MM.1S (cell line): ENCODE measurements at regions not wholly inside any gene's neighbourhood (a gene's known extent, or its start where the extent isn't known, plus 50 kb on each side); places are given as distances from the start of the nearest gene placed in this dataset.
"Not testable (repeated sequence)": the region's sequence is repeated elsewhere in the genome, so short reads cannot be mapped to it uniquely, and the experiment has no call there.

Experiments
- DNase-seq: peaks from one replicate; pipeline ENCODE4 v3.0.0-alpha.2; 2015
- H2AFZ ChIP-seq: fragments of 300-600 bp; sonication (generic); 2 replicates; pipeline ENCODE4 v1.6.0; 2016; ENCODE audit warnings: antibody characterized with exemption, low read length
- H3F3A ChIP-seq: fragments of 300-600 bp; sonication (generic); 2 replicates; pipeline ENCODE4 v1.6.1; 2016; ENCODE audit warnings: mild to moderate bottlenecking, antibody characterized with exemption, low read length, moderate library complexity, mixed read lengths; ENCODE audit not compliant: insufficient read depth
- H3K27ac ChIP-seq: fragments of 300-600 bp; sonication (generic); 2 replicates; pipeline ENCODE4 v1.5.1; 2016; ENCODE audit warnings: mild to moderate bottlenecking, low read length
- H3K27me3 ChIP-seq: fragments of 300-600 bp; sonication (generic); replicated peaks from 2 replicates; pipeline ENCODE4 v1.6.0; 2016; ENCODE audit warnings: low read length; ENCODE audit not compliant: insufficient read depth
- H3K36me3 ChIP-seq: fragments of 300-600 bp; sonication (generic); replicated peaks from 2 replicates; pipeline ENCODE4 v1.6.1; 2016; ENCODE audit warnings: mild to moderate bottlenecking, low read length, mixed read lengths; ENCODE audit not compliant: insufficient read depth
- H3K4me1 ChIP-seq: fragments of 300-600 bp; sonication (generic); 2 replicates; pipeline ENCODE4 v1.6.1; 2016; ENCODE audit warnings: low read length, mixed read lengths
- H3K4me2 ChIP-seq: fragments of 300-600 bp; sonication (generic); 2 replicates; pipeline ENCODE4 v1.6.0; 2016; ENCODE audit warnings: low read depth, low read length
- H3K4me3 ChIP-seq: fragments of 300-600 bp; sonication (generic); 2 replicates; pipeline ENCODE4 v1.5.1; 2016; ENCODE audit warnings: low read length, mixed read lengths
- H3K79me2 ChIP-seq: fragments of 300-600 bp; sonication (generic); 2 replicates; pipeline ENCODE4 v1.6.1; 2016; ENCODE audit warnings: mixed run types, low read length, mixed read lengths
- H3K9ac ChIP-seq: fragments of 300-600 bp; sonication (generic); 2 replicates; pipeline ENCODE4 v1.6.1; 2016; ENCODE audit warnings: low read length, mixed read lengths
- H3K9me2 ChIP-seq: fragments of 300-600 bp; sonication (generic); replicated peaks from 2 replicates; pipeline ENCODE4 v1.6.1; 2016; ENCODE audit warnings: mild to moderate bottlenecking, low read length, mixed read lengths; ENCODE audit not compliant: insufficient read depth
- H3K9me3 ChIP-seq: fragments of 300-600 bp; sonication (generic); replicated peaks from 2 replicates; pipeline ENCODE4 v1.6.1; 2016; ENCODE audit warnings: mild to moderate bottlenecking, low read length, mixed read lengths; ENCODE audit not compliant: insufficient read depth
- H4K20me1 ChIP-seq: fragments of 300-600 bp; sonication (generic); 2 replicates; pipeline ENCODE4 v1.6.1; 2016; ENCODE audit warnings: mild to moderate bottlenecking, low read length, moderate library complexity, mixed read lengths; ENCODE audit not compliant: insufficient read depth
- EZH2 ChIP-seq: fragments of 300-600 bp; sonication (generic); optimal IDR thresholded peaks from 2 replicates; pipeline ENCODE3; 2017; ENCODE audit warnings: low read depth, mild to moderate bottlenecking, antibody characterized with exemption, low read length, mixed read lengths
- EZH2phosphoT487 ChIP-seq: fragments of 300-600 bp; sonication (generic); IDR thresholded peaks from 2 replicates; pipeline ENCODE4 v1.6.1; 2018; ENCODE audit warnings: antibody characterized with exemption, low read length
- TF ChIP-seq, protein P1 (sequence below): fragments of 300-600 bp; sonication (generic); IDR thresholded peaks from 2 replicates; pipeline ENCODE4 v1.5.1; 2016; ENCODE audit warnings: antibody characterized with exemption, low read length, mixed read lengths

DNA sequence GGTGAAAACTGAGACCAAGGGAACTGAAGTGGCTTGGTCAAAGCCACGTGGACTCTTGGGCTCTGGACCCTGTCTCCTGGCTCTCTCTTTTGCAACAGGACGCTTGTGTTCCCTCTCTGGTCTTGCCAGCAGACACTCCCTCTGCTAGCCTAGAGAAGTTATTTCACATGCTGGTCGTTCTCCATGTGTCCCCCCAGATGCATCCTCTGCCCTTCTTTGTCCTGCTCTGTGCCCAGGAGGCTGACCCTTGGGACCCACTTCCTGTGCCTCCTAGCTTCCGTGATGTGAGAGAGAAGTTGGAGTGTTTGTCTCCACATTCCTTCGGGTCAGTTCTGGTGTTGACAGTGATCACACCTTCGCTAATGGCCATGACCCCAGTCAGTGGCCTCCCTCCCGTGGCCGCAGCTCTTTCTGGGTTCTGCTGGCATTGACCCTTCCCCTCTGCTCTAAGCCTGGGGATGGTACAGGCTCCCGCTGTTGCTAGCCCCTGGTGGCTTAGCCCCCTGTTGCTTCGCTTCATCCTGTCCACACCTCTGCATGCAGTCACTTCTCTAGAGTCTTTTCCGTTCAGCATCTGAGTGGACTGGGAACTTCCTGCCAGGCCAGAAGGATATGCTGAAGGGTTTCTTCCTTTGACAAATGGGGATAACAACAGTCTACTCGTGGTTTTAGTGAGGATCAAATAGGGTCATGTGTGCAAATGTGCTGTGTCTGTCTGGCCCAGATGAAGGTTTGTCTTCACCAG, 70.1 kb upstream of the BMP2 start:
- Histone ChIP-seq H3K4me2 (no peak overlapping the region), H3K27me3 (no peaks in the 10 kb centered on the region), H2AFZ (no peak overlapping the region), H3K9ac (no peak overlapping the region), H4K20me1 (no peaks in the 10 kb centered on the region), H3K4me3 (no peak overlapping the region), H3K4me1 (0 out of 2 replicates have a peak, but pooled peaks cover 3% of the 10 kb centered on the region), H3K9me2 (no peaks in the 10 kb centered on the region), H3K79me2 (no peaks in the 10 kb centered on the region), H3K27ac (no peak overlapping the region), H3K36me3 (no peaks in the 10 kb centered on the region), H3K9me3 (no peaks in the 10 kb centered on the region), H3F3A (no peaks in the 10 kb centered on the region)
- no peak for TF ChIP-seq EZH2phosphoT487
- no peak for DNase-seq

DNA sequence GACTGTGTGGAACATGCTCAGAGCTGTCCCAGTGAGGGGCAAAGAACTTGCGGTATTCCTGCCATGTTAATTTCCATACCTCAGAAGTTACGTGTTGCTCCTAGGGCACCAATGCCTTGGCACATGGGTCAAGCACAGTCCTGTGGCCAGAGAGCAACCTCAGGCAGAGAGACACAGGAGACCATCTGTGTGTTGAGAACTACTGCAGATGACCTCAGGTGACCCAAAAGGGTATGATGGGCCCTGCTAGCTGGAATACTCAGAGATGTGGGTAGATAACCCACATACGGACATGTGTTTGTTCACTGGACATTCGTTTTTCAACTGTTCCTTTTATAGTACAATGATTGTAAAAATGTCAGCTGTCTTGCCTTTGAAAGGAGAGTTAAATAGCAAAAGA, 71.5 kb upstream of the BMP2 start:
- Histone ChIP-seq H3K9ac (no peak overlapping the region), H3K36me3 (no peaks in the 10 kb centered on the region), H3K4me3 (no peak overlapping the region), H3K4me1 (0 out of 2 replicates have a peak, but pooled peaks cover 3% of the 10 kb centered on the region), H3K27me3 (no peaks in the 10 kb centered on the region), H3F3A (no peaks in the 10 kb centered on the region), H3K27ac (no peak overlapping the region), H3K9me3 (no peaks in the 10 kb centered on the region), H3K79me2 (no peaks in the 10 kb centered on the region), H3K4me2 (no peak overlapping the region), H4K20me1 (no peaks in the 10 kb centered on the region), H3K9me2 (no peaks in the 10 kb centered on the region), H2AFZ (no peak overlapping the region)
- TF ChIP-seq EZH2 = no peak
- TF ChIP-seq EZH2phosphoT487 = no peak
- TF ChIP-seq, protein P1, sequence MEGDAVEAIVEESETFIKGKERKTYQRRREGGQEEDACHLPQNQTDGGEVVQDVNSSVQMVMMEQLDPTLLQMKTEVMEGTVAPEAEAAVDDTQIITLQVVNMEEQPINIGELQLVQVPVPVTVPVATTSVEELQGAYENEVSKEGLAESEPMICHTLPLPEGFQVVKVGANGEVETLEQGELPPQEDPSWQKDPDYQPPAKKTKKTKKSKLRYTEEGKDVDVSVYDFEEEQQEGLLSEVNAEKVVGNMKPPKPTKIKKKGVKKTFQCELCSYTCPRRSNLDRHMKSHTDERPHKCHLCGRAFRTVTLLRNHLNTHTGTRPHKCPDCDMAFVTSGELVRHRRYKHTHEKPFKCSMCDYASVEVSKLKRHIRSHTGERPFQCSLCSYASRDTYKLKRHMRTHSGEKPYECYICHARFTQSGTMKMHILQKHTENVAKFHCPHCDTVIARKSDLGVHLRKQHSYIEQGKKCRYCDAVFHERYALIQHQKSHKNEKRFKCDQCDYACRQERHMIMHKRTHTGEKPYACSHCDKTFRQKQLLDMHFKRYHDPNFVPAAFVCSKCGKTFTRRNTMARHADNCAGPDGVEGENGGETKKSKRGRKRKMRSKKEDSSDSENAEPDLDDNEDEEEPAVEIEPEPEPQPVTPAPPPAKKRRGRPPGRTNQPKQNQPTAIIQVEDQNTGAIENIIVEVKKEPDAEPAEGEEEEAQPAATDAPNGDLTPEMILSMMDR = no peak
- DNase-seq = no peak

- H3K4me3 ChIP-seq, H3K4me1 ChIP-seq, H3K4me2 ChIP-seq, H3K79me2 ChIP-seq, H3K9ac ChIP-seq, H2AFZ ChIP-seq, H4K20me1 ChIP-seq, H3K27ac ChIP-seq, DNase-seq, H3K9me2 ChIP-seq, H3F3A ChIP-seq, H3K36me3 ChIP-seq, H3K27me3 ChIP-seq, H3K9me3 ChIP-seq: not testable (repeated sequence)
Measured at GRCh38 chr20:6693808-6694198, 73.7 kb upstream of the BMP2 start.

- Histone ChIP-seq H3K4me1 (no peaks in the 10 kb centered on the region), H3K27ac (no peak overlapping the region), H3K4me2 (no peak overlapping the region), H3F3A (no peaks in the 10 kb centered on the region), H3K36me3 (no peaks in the 10 kb centered on the region), H4K20me1 (no peaks in the 10 kb centered on the region), H3K4me3 (no peak overlapping the region), H3K9ac (no peak overlapping the region), H3K9me3 (no peaks in the 10 kb centered on the region), H3K79me2 (no peaks in the 10 kb centered on the region), H2AFZ (no peak overlapping the region), H3K9me2 (no peaks in the 10 kb centered on the region), H3K27me3 (no peaks in the 10 kb centered on the region)
- TF ChIP-seq EZH2 = no peak
- TF ChIP-seq EZH2phosphoT487 = no peak
- TF ChIP-seq, protein P1 = no peak
- no peak for DNase-seq
Measured at GRCh38 chr20:6693178-6693807, 74.2 kb upstream of the BMP2 start.
